ENCODE measurements at regions not wholly inside any gene's neighbourhood (a gene's known extent, or its start where the extent isn't known, plus 50 kb on each side); places are given as distances from the start of the nearest gene placed in this dataset.

- TF ChIP-seq CTCF (IDR thresholded peaks at IDR 0.05) (no peak), MAX (IDR thresholded peaks at IDR 0.05; ENCODE audit: low read depth) (no peak), MXI1 (IDR thresholded peaks at IDR 0.05; ENCODE audit: low read depth, low read length) (no peak), USF2 (IDR thresholded peaks at IDR 0.05; ENCODE audit: borderline replicate concordance, low read depth, low read length) (no peak), SMC3 (IDR thresholded peaks at IDR 0.05; ENCODE audit: low read depth, low read length) (no peak), GABPA (IDR thresholded peaks at IDR 0.05; ENCODE audit: low read depth) (no peak), MEF2A (IDR thresholded peaks at IDR 0.05; ENCODE audit: borderline replicate concordance, low read depth) (no peak)
These were observed 217.5 kb downstream of the CD83 start for GRCh38 chr6:14335071-14335470.

All from SK-N-SH (cell line).